ENCODE measurements at regions not wholly inside any gene's neighbourhood (a gene's known extent, or its start where the extent isn't known, plus 50 kb on each side); places are given as distances from the start of the nearest gene placed in this dataset.

- DNase-seq (ENCODE audit: low read depth) (no peak), FAIRE-seq (peak; percentile 43)
- TF ChIP-seq CTCF (IDR thresholded peaks at IDR 0.05; ENCODE audit: insufficient read depth, low read length, severe bottlenecking) = peak; percentile 23
- Histone ChIP-seq H3K4me3 (ENCODE audit: low read depth, low read length) (no peak overlapping the region), H3K36me3 (ENCODE audit: control insufficient read depth, insufficient read depth, low read length) (no peaks in the 10 kb centered on the region), H3K27me3 (ENCODE audit: control insufficient read depth, insufficient read depth, low read length) (no peaks in the 10 kb centered on the region)
Measured at GRCh38 chr9:2469681-2470221, 151.8 kb upstream of the VLDLR start.

GRCh38 chr9:2473681-2474080 lies 147.9 kb upstream of the VLDLR start:
- FAIRE-seq (no peak), DNase-seq (ENCODE audit: low read depth) (no peak)
- H3K36me3 ChIP-seq (ENCODE audit: control insufficient read depth, insufficient read depth, low read length) = no peaks in the 10 kb centered on the region
- no peak for TF ChIP-seq CTCF (IDR thresholded peaks at IDR 0.05; ENCODE audit: insufficient read depth, low read length, severe bottlenecking)
- no peaks in the 10 kb centered on the region for H3K27me3 ChIP-seq (ENCODE audit: control insufficient read depth, insufficient read depth, low read length)
- H3K4me3 ChIP-seq (ENCODE audit: low read depth, low read length) = no peak overlapping the region

GRCh38 chr9:2477755-2478154 lies 143.8 kb upstream of the VLDLR start:
- H3K4me3 ChIP-seq (ENCODE audit: low read depth, low read length) = no peak overlapping the region
- DNase-seq (ENCODE audit: low read depth) (peak; percentile 15), FAIRE-seq (no peak)
- no peaks in the 10 kb centered on the region for H3K36me3 ChIP-seq (ENCODE audit: control insufficient read depth, insufficient read depth, low read length)
- no peaks in the 10 kb centered on the region for H3K27me3 ChIP-seq (ENCODE audit: control insufficient read depth, insufficient read depth, low read length)
- TF ChIP-seq CTCF (IDR thresholded peaks at IDR 0.05; ENCODE audit: insufficient read depth, low read length, severe bottlenecking) = no peak

GRCh38 chr9:2478421-2478820 lies 143.2 kb upstream of the VLDLR start:
- DNase-seq (ENCODE audit: low read depth) = no peak
- FAIRE-seq = no peak
- H3K4me3 ChIP-seq (ENCODE audit: low read depth, low read length) = no peak overlapping the region
- no peaks in the 10 kb centered on the region for H3K27me3 ChIP-seq (ENCODE audit: control insufficient read depth, insufficient read depth, low read length)
- TF ChIP-seq CTCF (IDR thresholded peaks at IDR 0.05; ENCODE audit: insufficient read depth, low read length, severe bottlenecking) = no peak
- no peaks in the 10 kb centered on the region for H3K36me3 ChIP-seq (ENCODE audit: control insufficient read depth, insufficient read depth, low read length)

- FAIRE-seq = no peak
- H3K4me3 ChIP-seq (ENCODE audit: low read depth, low read length) = no peak overlapping the region
- H3K36me3 ChIP-seq (ENCODE audit: control insufficient read depth, insufficient read depth, low read length) = no peaks in the 10 kb centered on the region
- no peak for TF ChIP-seq CTCF (IDR thresholded peaks at IDR 0.05; ENCODE audit: insufficient read depth, low read length, severe bottlenecking)
- no peaks in the 10 kb centered on the region for H3K27me3 ChIP-seq (ENCODE audit: control insufficient read depth, insufficient read depth, low read length)
- DNase-seq (ENCODE audit: low read depth) = peak; percentile 37
Measured at GRCh38 chr9:2479056-2479565, 142.5 kb upstream of the VLDLR start.

GRCh38 chr9:2480255-2480837 lies 141.2 kb upstream of the VLDLR start:
- Histone ChIP-seq H3K27me3 (ENCODE audit: control insufficient read depth, insufficient read depth, low read length) (no peaks in the 10 kb centered on the region), H3K4me3 (ENCODE audit: low read depth, low read length) (no peak overlapping the region), H3K36me3 (ENCODE audit: control insufficient read depth, insufficient read depth, low read length) (no peaks in the 10 kb centered on the region)
- FAIRE-seq (no peak), DNase-seq (ENCODE audit: low read depth) (no peak)
- TF ChIP-seq CTCF (IDR thresholded peaks at IDR 0.05; ENCODE audit: insufficient read depth, low read length, severe bottlenecking) = no peak
